ENCODE measurements at regions not wholly inside any gene's neighbourhood (a gene's known extent, or its start where the extent isn't known, plus 50 kb on each side); places are given as distances from the start of the nearest gene placed in this dataset.

DNA sequence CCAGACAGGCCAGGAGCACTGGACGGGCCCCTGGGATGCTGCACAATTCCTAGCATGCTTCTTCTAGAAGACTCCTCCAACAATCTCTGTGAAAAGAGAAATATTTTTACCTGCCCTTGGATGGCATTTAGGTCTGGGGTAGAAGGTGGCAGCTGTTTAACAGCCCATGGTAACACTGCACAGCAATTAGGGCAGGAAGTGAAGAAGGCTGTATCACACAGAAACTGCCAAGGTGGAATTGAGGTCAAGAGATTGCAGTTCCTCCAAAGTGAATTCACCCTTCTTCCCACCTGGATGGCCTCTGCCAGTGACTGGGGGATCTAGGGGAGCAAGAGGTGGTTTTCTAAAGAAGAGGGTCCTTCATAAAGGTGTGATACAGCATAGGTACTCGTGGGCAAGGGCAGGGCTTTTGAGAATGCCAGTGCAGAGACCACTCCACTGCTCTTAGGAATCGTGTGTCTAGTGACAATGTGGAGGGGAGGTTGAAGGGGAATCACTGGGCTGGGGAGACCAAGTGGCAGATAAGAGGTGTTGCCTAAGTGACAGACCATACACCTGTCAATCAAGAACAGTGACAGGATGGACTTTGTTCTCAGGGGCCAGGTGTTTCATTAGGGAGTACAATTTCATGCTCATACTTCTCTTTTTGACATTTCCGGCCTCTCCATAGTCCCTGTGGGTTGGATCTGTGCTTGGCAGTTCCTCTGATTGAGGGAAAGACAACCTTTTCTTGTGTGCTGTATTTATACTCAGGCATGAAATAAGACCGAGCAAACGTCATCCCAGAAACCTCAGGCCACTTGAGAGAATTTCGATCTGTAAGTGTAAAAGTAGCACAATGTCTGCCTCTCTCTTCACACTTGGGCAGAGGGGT, 83.5 kb upstream of the BCL6 start:
- CTCF ChIA-PET = no interaction called here
- TF ChIP-seq, protein P1, sequence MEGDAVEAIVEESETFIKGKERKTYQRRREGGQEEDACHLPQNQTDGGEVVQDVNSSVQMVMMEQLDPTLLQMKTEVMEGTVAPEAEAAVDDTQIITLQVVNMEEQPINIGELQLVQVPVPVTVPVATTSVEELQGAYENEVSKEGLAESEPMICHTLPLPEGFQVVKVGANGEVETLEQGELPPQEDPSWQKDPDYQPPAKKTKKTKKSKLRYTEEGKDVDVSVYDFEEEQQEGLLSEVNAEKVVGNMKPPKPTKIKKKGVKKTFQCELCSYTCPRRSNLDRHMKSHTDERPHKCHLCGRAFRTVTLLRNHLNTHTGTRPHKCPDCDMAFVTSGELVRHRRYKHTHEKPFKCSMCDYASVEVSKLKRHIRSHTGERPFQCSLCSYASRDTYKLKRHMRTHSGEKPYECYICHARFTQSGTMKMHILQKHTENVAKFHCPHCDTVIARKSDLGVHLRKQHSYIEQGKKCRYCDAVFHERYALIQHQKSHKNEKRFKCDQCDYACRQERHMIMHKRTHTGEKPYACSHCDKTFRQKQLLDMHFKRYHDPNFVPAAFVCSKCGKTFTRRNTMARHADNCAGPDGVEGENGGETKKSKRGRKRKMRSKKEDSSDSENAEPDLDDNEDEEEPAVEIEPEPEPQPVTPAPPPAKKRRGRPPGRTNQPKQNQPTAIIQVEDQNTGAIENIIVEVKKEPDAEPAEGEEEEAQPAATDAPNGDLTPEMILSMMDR (IDR thresholded peaks at IDR 0.05) = no peak
- TF ChIP-seq POLR2AphosphoS5 (IDR thresholded peaks at IDR 0.05; ENCODE audit: low read depth, low read length) (no peak), SIN3A (IDR thresholded peaks at IDR 0.05; ENCODE audit: borderline replicate concordance, insufficient read depth, low read depth, low read length) (no peak), TCF7L2 (IDR thresholded peaks at IDR 0.05; ENCODE audit: low read depth, low read length) (no peak)
- TF ChIP-seq, protein P2, sequence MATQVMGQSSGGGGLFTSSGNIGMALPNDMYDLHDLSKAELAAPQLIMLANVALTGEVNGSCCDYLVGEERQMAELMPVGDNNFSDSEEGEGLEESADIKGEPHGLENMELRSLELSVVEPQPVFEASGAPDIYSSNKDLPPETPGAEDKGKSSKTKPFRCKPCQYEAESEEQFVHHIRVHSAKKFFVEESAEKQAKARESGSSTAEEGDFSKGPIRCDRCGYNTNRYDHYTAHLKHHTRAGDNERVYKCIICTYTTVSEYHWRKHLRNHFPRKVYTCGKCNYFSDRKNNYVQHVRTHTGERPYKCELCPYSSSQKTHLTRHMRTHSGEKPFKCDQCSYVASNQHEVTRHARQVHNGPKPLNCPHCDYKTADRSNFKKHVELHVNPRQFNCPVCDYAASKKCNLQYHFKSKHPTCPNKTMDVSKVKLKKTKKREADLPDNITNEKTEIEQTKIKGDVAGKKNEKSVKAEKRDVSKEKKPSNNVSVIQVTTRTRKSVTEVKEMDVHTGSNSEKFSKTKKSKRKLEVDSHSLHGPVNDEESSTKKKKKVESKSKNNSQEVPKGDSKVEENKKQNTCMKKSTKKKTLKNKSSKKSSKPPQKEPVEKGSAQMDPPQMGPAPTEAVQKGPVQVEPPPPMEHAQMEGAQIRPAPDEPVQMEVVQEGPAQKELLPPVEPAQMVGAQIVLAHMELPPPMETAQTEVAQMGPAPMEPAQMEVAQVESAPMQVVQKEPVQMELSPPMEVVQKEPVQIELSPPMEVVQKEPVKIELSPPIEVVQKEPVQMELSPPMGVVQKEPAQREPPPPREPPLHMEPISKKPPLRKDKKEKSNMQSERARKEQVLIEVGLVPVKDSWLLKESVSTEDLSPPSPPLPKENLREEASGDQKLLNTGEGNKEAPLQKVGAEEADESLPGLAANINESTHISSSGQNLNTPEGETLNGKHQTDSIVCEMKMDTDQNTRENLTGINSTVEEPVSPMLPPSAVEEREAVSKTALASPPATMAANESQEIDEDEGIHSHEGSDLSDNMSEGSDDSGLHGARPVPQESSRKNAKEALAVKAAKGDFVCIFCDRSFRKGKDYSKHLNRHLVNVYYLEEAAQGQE (IDR thresholded peaks at IDR 0.05; ENCODE audit: insufficient read depth in 1 of 2, low read depth in 2 of 2, low read length in 1 of 2) = no peak
- ATAC-seq = no peak
- Histone ChIP-seq H3K36me3 (ENCODE audit: control insufficient read depth, insufficient read depth, low read length) (no peaks in the 10 kb centered on the region), H3K4me1 (ENCODE audit: control insufficient read depth, insufficient read depth, low read length) (no peaks in the 10 kb centered on the region), H3K27me3 (ENCODE audit: control insufficient read depth, insufficient read depth, low read length) (no peaks in the 10 kb centered on the region), H3K9me3 (ENCODE audit: control insufficient read depth, insufficient read depth, low read depth, low read length) (no peaks in the 10 kb centered on the region), H3K27ac (ENCODE audit: low read length) (no peak overlapping the region), H3K4me3 (ENCODE audit: low read depth in 2 of 2, low read length in 2 of 2) (no peak overlapping the region)
- in situ Hi-C loops (cut with HindIII; ENCODE audit: low pct_unique_long_range_greater_than_20kb, low sequenced_read_pairs) = no loop called here
- BruUV-seq (replicated peaks) = no TSS peak
- DNase-seq (ENCODE audit: low read depth, low spot score) = no peak
- POLR2A ChIA-PET = no interaction called here
- intact Hi-C loops (cut with micrococcal nuclease; ENCODE audit: unreplicated experiment) = no loop called here

DNA sequence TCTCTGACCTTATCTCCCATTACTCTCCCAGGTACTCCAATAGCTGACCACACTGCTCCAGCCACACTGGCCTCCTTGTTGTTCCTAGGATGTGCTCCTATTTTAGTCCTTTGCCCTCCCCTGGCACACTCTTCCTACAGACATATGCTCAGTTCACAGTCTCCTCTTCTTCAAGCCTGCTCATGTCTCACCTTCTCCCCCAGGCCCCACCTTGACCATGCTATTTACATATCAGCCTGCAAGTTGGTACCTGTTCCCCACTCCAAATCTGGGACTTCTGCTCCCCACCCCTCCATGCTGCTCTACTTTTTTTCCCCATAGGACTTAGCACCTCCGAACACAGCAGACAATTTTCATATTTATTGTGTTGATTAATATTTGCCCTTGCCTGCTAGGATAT, 84.9 kb upstream of the BCL6 start:
- no peaks in the 10 kb centered on the region for H3K36me3 ChIP-seq (ENCODE audit: control insufficient read depth, insufficient read depth, low read length)

More for the DNA sequence above, 84.9 kb upstream of the BCL6 start:
- BruUV-seq (replicated peaks) = no TSS peak
- TF ChIP-seq POLR2AphosphoS5 (IDR thresholded peaks at IDR 0.05; ENCODE audit: low read depth, low read length) (no peak), SIN3A (IDR thresholded peaks at IDR 0.05; ENCODE audit: borderline replicate concordance, insufficient read depth, low read depth, low read length) (no peak), TCF7L2 (IDR thresholded peaks at IDR 0.05; ENCODE audit: low read depth, low read length) (no peak)
- TF ChIP-seq, protein P2 (IDR thresholded peaks at IDR 0.05; ENCODE audit: insufficient read depth in 1 of 2, low read depth in 2 of 2, low read length in 1 of 2) = no peak
- TF ChIP-seq, protein P1 (IDR thresholded peaks at IDR 0.05) = no peak
- intact Hi-C loops (cut with micrococcal nuclease; ENCODE audit: unreplicated experiment) = no loop called here
- Histone ChIP-seq H3K4me1 (ENCODE audit: control insufficient read depth, insufficient read depth, low read length) (no peaks in the 10 kb centered on the region), H3K4me3 (ENCODE audit: low read depth in 2 of 2, low read length in 2 of 2) (no peak overlapping the region), H3K27me3 (ENCODE audit: control insufficient read depth, insufficient read depth, low read length) (no peaks in the 10 kb centered on the region), H3K9me3 (ENCODE audit: control insufficient read depth, insufficient read depth, low read depth, low read length) (no peaks in the 10 kb centered on the region), H3K27ac (ENCODE audit: low read length) (no peak overlapping the region)
- ATAC-seq = no peak
- ChIA-PET CTCF (no interaction called here), POLR2A (no interaction called here)
- in situ Hi-C loops (cut with HindIII; ENCODE audit: low pct_unique_long_range_greater_than_20kb, low sequenced_read_pairs) = no loop called here
- DNase-seq (ENCODE audit: low read depth, low spot score) = no peak

Measured in Panc1 (cell line).